ENCODE measurements at regions not wholly inside any gene's neighbourhood (a gene's known extent, or its start where the extent isn't known, plus 50 kb on each side); places are given as distances from the start of the nearest gene placed in this dataset.

DNA sequence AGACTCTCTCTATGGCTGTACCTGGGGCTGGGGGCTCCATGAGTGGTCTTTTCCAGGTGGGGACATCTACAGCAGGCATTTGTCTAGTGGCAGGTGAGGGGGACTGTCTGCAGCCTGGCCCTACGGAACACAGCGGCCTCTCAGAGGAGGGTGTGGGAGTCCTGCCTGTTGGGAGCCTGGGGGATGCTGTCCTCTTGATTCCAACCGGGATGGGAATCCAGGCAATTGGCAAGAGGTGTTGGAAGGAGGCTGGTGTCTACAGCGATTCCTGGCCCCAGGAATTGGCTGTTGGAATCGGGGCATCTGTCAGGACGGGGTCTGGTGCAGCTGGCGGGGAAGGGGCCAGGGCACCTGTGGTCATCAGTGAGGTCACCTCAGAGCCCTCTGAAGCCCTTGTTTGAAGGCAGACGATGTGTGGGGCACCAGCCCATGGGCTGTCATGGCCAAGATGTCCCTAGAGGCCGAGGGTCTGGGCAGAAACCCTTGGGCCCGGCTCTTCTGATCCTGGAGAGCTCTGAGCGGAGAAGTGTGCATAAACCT is 386.3 kb downstream of the TMEM121 start:
- TF ChIP-seq POLR2AphosphoS5 (IDR thresholded peaks at IDR 0.05; ENCODE audit: low read depth) (no peak), EZH2 (IDR thresholded peaks at IDR 0.05; ENCODE audit: low read depth, unreplicated experiment) (no peak), EZH2phosphoT487 (IDR thresholded peaks at IDR 0.05; ENCODE audit: unreplicated experiment) (no peak), CREB1 (CRISPR knock-in tag; IDR thresholded peaks at IDR 0.05; ENCODE audit: low read depth) (no peak), JUNB (IDR thresholded peaks at IDR 0.05; ENCODE audit: unreplicated experiment) (no peak), ZNF114 (CRISPR knock-in tag; IDR thresholded peaks at IDR 0.05) (no peak)
- TF ChIP-seq, protein P1, sequence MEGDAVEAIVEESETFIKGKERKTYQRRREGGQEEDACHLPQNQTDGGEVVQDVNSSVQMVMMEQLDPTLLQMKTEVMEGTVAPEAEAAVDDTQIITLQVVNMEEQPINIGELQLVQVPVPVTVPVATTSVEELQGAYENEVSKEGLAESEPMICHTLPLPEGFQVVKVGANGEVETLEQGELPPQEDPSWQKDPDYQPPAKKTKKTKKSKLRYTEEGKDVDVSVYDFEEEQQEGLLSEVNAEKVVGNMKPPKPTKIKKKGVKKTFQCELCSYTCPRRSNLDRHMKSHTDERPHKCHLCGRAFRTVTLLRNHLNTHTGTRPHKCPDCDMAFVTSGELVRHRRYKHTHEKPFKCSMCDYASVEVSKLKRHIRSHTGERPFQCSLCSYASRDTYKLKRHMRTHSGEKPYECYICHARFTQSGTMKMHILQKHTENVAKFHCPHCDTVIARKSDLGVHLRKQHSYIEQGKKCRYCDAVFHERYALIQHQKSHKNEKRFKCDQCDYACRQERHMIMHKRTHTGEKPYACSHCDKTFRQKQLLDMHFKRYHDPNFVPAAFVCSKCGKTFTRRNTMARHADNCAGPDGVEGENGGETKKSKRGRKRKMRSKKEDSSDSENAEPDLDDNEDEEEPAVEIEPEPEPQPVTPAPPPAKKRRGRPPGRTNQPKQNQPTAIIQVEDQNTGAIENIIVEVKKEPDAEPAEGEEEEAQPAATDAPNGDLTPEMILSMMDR (conservative IDR thresholded peaks at IDR 0.05; ENCODE audit: low read depth in 2 of 2): no peak
- TF ChIP-seq, protein P2, sequence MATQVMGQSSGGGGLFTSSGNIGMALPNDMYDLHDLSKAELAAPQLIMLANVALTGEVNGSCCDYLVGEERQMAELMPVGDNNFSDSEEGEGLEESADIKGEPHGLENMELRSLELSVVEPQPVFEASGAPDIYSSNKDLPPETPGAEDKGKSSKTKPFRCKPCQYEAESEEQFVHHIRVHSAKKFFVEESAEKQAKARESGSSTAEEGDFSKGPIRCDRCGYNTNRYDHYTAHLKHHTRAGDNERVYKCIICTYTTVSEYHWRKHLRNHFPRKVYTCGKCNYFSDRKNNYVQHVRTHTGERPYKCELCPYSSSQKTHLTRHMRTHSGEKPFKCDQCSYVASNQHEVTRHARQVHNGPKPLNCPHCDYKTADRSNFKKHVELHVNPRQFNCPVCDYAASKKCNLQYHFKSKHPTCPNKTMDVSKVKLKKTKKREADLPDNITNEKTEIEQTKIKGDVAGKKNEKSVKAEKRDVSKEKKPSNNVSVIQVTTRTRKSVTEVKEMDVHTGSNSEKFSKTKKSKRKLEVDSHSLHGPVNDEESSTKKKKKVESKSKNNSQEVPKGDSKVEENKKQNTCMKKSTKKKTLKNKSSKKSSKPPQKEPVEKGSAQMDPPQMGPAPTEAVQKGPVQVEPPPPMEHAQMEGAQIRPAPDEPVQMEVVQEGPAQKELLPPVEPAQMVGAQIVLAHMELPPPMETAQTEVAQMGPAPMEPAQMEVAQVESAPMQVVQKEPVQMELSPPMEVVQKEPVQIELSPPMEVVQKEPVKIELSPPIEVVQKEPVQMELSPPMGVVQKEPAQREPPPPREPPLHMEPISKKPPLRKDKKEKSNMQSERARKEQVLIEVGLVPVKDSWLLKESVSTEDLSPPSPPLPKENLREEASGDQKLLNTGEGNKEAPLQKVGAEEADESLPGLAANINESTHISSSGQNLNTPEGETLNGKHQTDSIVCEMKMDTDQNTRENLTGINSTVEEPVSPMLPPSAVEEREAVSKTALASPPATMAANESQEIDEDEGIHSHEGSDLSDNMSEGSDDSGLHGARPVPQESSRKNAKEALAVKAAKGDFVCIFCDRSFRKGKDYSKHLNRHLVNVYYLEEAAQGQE (IDR thresholded peaks at IDR 0.05; ENCODE audit: unreplicated experiment): no peak
